ENCODE measurements at regions not wholly inside any gene's neighbourhood (a gene's known extent, or its start where the extent isn't known, plus 50 kb on each side); places are given as distances from the start of the nearest gene placed in this dataset.

- no peak for TF ChIP-seq CTCF (IDR thresholded peaks at IDR 0.05; ENCODE audit: partially characterized antibody, unreplicated experiment)
- no peak for DNase-seq
- H3K36me3 Mint-ChIP-seq (ENCODE audit: unreplicated experiment): no peaks in the 10 kb centered on the region
- no peak overlapping the region for H3K27ac Mint-ChIP-seq (ENCODE audit: unreplicated experiment)
- H3K4me1 Mint-ChIP-seq (ENCODE audit: low read depth, unreplicated experiment): no peaks in the 10 kb centered on the region
- no peaks in the 10 kb centered on the region for H3K27me3 Mint-ChIP-seq (ENCODE audit: unreplicated experiment)
- no peaks in the 10 kb centered on the region for H3K9me3 Mint-ChIP-seq (ENCODE audit: unreplicated experiment)
- H3K4me3 Mint-ChIP-seq (ENCODE audit: unreplicated experiment): no peak overlapping the region
Observed at GRCh38 chrX:20670611-20671010, 403.9 kb upstream of the RPS6KA3 start.

GRCh38 chrX:20668550-20668949 is 401.8 kb upstream of the RPS6KA3 start:
- H3K4me3 Mint-ChIP-seq (ENCODE audit: unreplicated experiment): no peak overlapping the region
- H3K4me1 Mint-ChIP-seq (ENCODE audit: low read depth, unreplicated experiment): no peaks in the 10 kb centered on the region
- no peak for DNase-seq
- H3K36me3 Mint-ChIP-seq (ENCODE audit: unreplicated experiment): no peaks in the 10 kb centered on the region
- H3K9me3 Mint-ChIP-seq (ENCODE audit: unreplicated experiment): no peaks in the 10 kb centered on the region
- no peaks in the 10 kb centered on the region for H3K27me3 Mint-ChIP-seq (ENCODE audit: unreplicated experiment)
- TF ChIP-seq CTCF (IDR thresholded peaks at IDR 0.05; ENCODE audit: partially characterized antibody, unreplicated experiment): no peak
- H3K27ac Mint-ChIP-seq (ENCODE audit: unreplicated experiment): no peak overlapping the region

GRCh38 chrX:20666331-20666730 is 399.6 kb upstream of the RPS6KA3 start:
- Mint-ChIP-seq H3K9me3 (ENCODE audit: unreplicated experiment) (no peaks in the 10 kb centered on the region), H3K36me3 (ENCODE audit: unreplicated experiment) (no peaks in the 10 kb centered on the region), H3K27me3 (ENCODE audit: unreplicated experiment) (no peaks in the 10 kb centered on the region), H3K4me1 (ENCODE audit: low read depth, unreplicated experiment) (no peaks in the 10 kb centered on the region), H3K27ac (ENCODE audit: unreplicated experiment) (no peak overlapping the region), H3K4me3 (ENCODE audit: unreplicated experiment) (no peak overlapping the region)
- TF ChIP-seq CTCF (IDR thresholded peaks at IDR 0.05; ENCODE audit: partially characterized antibody, unreplicated experiment): no peak
- no peak for DNase-seq

- no peak overlapping the region for H3K4me3 Mint-ChIP-seq (ENCODE audit: unreplicated experiment)
- no peaks in the 10 kb centered on the region for H3K27me3 Mint-ChIP-seq (ENCODE audit: unreplicated experiment)
- H3K4me1 Mint-ChIP-seq (ENCODE audit: low read depth, unreplicated experiment): no peaks in the 10 kb centered on the region
- DNase-seq: no peak
- H3K27ac Mint-ChIP-seq (ENCODE audit: unreplicated experiment): no peak overlapping the region
- H3K9me3 Mint-ChIP-seq (ENCODE audit: unreplicated experiment): no peaks in the 10 kb centered on the region
- no peaks in the 10 kb centered on the region for H3K36me3 Mint-ChIP-seq (ENCODE audit: unreplicated experiment)
- no peak for TF ChIP-seq CTCF (IDR thresholded peaks at IDR 0.05; ENCODE audit: partially characterized antibody, unreplicated experiment)
Observed at GRCh38 chrX:20665481-20665880, 398.8 kb upstream of the RPS6KA3 start.

- TF ChIP-seq CTCF (IDR thresholded peaks at IDR 0.05; ENCODE audit: partially characterized antibody, unreplicated experiment): no peak
- no peak for DNase-seq
- H3K27ac Mint-ChIP-seq (ENCODE audit: unreplicated experiment): no peak overlapping the region
- no peaks in the 10 kb centered on the region for H3K27me3 Mint-ChIP-seq (ENCODE audit: unreplicated experiment)
- no peaks in the 10 kb centered on the region for H3K4me1 Mint-ChIP-seq (ENCODE audit: low read depth, unreplicated experiment)
- H3K36me3 Mint-ChIP-seq (ENCODE audit: unreplicated experiment): no peaks in the 10 kb centered on the region
- no peaks in the 10 kb centered on the region for H3K9me3 Mint-ChIP-seq (ENCODE audit: unreplicated experiment)
- no peak overlapping the region for H3K4me3 Mint-ChIP-seq (ENCODE audit: unreplicated experiment)
Observed at GRCh38 chrX:20664774-20665173, 398.1 kb upstream of the RPS6KA3 start.
